T-helper 9 cell (primary cell): ENCODE measurements at regions not wholly inside any gene's neighbourhood (a gene's known extent, or its start where the extent isn't known, plus 50 kb on each side); places are given as distances from the start of the nearest gene placed in this dataset.
"Not testable (repeated sequence)": the region's sequence is repeated elsewhere in the genome, so short reads cannot be mapped to it uniquely, and the experiment has no call there.

Experiments
- DNase-seq: peaks from one replicate; pipeline ENCODE4 v3.0.0-alpha.2; 2020

- not testable (repeated sequence) for DNase-seq
These were observed 198.2 kb upstream of the PLGLB2 start for GRCh38 chr2:87549561-87550202.

DNA sequence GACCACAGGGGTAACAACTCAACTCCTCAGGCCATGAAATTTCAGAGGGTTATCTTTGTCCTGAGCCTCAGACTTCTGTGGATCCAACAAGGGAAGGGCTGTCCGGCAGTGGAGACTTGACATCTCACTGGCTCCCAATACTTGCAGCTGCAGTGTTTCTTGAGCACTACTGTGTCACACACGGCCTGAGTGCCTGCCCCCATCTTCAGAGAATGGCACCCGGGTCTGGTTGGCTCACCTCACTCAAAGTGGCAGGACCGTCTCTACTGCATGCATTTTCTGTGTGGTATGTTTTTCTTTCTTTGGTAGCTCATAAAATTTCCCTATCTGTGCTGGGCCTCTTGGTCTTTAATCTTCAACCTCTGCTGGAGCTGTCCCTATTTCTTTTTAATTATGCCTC is 193.2 kb upstream of the PLGLB2 start:
- DNase-seq = not testable (repeated sequence)

DNA sequence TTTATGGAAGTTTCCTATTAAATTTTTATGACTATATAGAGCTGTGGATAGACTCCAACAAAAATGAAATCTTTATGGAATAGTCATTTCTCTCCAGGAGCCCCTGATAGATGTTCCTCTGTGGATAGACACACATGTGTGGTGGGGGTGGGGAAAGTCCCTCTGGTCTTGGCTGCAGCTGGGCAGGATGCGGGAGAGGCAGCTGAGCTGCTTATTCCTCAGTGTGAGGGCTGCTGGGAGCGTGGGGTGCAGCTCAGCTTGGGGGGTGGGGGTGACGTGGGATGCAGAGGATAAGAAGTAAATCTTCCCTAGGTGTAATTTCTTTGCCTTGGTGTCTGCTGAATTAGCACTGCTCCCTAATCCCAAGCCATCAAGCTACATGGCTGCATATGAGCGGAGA is 192.8 kb upstream of the PLGLB2 start:
- DNase-seq = not testable (repeated sequence)

DNA sequence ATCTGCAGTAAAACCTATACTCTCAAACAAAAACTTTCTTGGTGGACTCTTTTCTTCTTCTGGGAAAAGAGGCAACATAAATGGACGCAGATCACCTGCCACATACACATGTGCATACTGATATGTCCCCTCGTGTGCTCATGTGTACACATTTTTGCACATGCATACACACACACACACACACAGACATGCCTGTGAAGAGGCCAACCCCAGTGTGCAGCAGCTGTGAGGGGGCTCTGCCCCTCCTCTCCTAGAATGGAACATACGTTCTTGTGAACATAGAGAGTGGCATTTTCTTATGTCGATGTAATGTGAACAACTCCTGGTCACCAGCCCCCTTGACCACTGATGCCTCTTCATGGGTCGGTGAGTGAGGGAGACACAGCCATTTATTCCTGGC is 188.9 kb upstream of the PLGLB2 start:
- DNase-seq = not testable (repeated sequence)

DNA sequence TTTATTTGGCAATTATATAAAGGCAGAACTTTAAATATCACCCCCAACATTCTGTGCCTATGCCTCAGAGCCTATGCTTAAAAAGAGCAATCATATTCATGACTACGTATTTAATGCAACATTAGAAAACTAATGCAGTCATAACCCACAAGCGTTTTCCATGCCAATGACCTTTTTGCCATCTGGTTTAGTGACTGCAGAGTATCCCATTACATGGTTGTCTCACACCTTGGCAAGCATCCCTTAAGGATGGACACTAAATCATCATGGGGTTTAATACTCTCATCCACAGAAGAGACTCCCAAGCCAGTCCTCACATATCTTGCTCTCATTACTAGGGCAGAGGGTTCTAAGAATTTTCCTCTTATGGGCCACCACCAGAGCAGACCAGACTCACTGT is 188.2 kb upstream of the PLGLB2 start:
- DNase-seq = not testable (repeated sequence)

GRCh38 chr2:87565116-87565515 is 182.8 kb upstream of the PLGLB2 start:
- DNase-seq = not testable (repeated sequence)

DNA sequence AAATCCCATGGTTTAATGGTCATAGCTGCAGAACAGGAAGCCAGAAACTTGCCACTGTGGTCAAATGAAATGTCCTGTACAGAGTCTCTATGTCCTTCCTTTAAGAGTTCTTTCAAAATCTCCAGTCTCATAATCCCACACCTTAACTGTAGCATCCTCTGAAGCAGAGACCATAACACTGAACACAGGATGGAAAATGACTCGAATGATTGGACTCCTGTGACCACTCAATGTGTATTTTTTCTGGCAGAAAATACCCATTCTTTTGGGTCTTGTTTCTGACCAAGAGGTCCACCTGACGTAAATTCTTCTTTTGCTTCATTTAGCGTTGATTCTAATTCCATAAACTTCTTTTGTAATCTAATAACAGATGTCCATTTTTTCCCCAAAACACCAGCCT is 181.4 kb upstream of the PLGLB2 start:
- DNase-seq = not testable (repeated sequence)

GRCh38 chr2:87567093-87567492 is 180.8 kb upstream of the PLGLB2 start:
- not testable (repeated sequence) for DNase-seq

DNA sequence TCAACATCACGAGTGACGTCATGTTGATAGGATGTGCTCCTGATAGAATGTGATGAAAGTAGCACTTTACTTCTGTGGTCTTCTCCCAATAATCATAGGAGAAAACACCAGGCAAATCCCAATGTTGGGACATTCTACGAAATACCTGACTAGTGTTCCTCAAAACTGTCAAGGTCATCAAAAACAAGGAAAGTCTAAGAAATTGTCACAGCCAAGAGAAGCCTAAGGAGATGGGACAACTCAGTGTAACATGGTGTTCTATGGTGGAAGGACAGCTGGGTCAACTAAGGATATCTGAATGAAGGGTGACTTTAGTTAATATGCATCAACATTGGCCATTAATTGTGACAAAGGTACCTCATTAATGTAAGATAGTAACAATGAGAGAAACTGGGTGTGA is 180.0 kb upstream of the PLGLB2 start:
- DNase-seq = not testable (repeated sequence)

GRCh38 chr2:87568554-87569278 is 179.2 kb upstream of the PLGLB2 start:
- not testable (repeated sequence) for DNase-seq

DNA sequence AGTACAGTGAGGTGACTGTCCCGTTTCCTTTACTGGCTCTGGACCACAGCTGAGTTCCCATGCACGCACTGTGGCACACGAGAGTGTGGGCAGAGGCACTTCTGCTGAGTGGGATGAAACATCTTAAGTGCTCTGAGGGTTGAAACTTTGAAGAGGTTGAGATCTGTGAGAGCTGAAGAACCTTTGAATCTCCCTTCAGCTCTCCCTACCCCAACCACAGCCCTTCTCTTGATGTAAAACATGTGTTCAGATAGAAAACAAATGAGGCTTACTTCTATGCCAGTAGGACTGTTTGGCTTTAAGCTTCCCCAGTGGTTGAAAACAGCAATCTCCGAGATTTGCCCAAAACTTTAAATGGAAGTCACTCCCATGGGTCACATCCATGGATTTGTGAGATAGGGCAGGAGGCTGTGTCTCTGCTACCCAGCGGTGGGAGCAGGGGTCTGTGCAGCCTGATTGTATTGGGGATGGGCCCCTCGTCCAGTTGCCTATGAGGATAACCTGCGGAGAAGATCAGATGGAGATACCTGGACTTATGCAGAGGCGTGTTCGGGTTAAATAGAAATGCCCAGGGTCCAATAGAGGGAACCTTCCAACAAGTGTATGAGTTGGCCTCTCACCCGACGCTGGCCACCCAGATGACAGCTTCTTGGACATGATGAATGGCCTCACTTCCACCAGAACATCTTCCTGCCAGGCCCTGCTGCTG is 178.0 kb upstream of the PLGLB2 start:
- DNase-seq = not testable (repeated sequence)

GRCh38 chr2:87571889-87572465 is 175.9 kb upstream of the PLGLB2 start:
- DNase-seq = not testable (repeated sequence)

DNA sequence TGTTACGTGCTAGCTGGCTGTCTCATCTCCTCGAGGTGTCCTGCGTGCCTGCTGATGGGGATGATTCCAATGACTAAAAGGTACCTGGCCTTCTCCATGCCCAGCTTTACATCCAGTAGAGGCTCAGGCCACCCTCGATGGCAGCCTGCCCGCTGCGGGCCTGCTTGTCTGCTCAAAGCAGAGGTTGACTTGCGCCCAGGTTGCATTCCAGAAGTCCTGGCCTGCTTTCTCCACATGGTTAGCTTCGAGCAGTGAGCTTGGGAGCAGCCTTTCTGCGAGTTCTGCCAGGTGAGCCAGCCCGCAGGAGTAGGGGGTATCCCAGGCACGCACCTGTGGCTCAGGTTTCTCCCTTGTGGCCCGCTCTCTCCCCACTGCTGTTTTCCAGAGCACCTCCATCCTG is 175.0 kb upstream of the PLGLB2 start:
- DNase-seq = not testable (repeated sequence)

GRCh38 chr2:87573386-87574192 is 174.3 kb upstream of the PLGLB2 start:
- DNase-seq = not testable (repeated sequence)

- DNase-seq = not testable (repeated sequence)
These were observed 173.4 kb upstream of the PLGLB2 start for GRCh38 chr2:87574193-87575119.

DNA sequence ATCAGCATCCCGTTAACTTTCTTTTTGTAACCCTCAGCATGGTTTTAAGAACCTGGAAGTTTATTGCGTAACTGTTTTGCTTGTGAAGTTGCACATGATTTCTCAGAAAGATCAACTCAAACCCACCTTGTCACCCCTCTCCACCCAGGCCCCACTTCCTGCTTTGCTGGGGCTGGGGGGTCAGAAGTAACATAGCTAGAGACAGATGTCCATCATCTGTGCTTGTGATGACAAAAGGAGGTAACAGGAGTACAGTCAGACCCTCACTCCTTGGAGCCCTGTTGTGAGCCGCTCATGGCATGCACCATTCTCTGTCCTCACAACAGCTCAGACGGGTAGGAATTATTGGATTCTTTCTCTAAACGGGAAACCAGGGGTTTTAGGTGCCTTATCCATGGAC is 172.7 kb upstream of the PLGLB2 start:
- not testable (repeated sequence) for DNase-seq

DNA sequence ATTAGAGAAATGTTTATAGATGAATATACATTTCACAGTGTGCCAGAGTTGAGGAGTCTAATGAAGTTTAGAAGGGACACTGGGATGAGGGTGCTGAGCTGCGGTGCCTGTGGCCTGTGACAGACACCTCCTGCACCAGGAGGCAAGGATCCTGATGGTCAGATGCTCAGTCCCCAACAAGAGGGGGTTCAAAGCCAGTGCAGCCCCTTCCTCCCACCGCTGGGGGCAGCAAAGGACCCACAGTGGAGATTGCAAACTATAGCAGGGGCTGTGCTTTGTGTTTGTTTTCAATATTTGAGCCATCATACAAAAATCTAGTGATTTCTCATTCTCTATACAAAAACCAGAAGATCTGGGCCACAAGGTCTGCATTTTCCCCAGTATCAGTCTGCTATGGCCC is 170.5 kb upstream of the PLGLB2 start:
- not testable (repeated sequence) for DNase-seq

GRCh38 chr2:87582152-87582551 is 165.7 kb upstream of the PLGLB2 start:
- not testable (repeated sequence) for DNase-seq

GRCh38 chr2:87582579-87582978 is 165.3 kb upstream of the PLGLB2 start:
- DNase-seq = not testable (repeated sequence)

- not testable (repeated sequence) for DNase-seq
These were observed 164.5 kb upstream of the PLGLB2 start for GRCh38 chr2:87583370-87583769.

DNA sequence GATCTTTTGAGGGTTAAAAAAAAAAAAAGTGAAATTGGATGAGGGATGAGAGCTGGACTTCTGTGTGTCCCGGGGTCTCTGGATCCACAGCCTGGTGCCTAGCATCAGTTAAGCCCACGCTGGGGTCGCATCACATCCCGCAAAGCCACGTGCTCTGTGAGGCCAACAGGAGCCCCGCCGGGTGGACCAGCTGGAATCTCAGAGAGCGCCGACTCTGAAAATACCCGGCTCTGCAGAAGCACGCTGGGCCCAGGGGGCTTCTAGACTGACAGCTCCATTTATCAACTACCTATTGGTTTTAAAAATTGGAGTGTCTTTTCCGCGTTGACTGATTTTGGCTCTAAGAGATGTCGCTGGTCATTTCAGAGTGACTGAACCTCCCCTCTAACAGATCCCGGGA is 164.1 kb upstream of the PLGLB2 start:
- DNase-seq = not testable (repeated sequence)
